ENCODE measurements at regions not wholly inside any gene's neighbourhood (a gene's known extent, or its start where the extent isn't known, plus 50 kb on each side); places are given as distances from the start of the nearest gene placed in this dataset.
"Not testable (repeated sequence)": the region's sequence is repeated elsewhere in the genome, so short reads cannot be mapped to it uniquely, and the experiment has no call there.

DNA sequence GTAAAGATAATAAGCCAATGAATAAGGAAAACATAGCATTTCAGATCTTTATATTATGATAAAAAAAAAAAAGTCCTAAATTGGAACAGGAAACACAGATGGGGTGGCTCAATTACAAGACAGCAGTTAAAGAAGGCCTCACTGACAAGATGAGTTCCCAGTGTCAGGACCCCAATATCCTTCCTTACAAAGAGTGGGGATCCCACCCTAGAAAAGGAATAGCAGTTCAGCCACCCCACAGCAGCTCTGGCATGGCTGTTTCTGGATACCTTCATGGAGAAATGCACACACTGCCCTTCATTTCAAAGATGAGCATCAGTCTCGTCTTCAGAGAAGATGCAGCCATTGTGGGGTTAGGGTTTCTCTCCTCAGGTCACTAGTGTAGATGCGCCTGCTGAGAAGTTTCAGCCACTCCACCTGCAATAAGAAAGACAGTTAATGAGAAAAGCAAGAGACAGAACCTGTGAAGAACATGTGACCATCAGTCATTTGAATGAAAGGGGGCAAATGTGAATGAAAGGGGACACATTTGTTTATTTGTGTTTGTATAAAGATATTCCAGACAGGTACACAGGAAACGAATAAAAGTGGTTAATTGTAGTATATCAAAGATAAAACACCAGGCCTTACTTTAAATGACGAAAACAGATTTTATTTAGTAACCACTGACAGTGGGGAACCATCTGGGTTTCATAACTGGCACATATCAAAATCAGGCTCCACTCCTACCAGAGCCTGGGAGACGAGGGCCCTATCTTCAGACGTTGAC lies 121.3 kb upstream of the PRSS16 start:
- Histone ChIP-seq H2AFZ (ENCODE audit: low read depth, low read length, severe bottlenecking) (peak overlapping the region; percentile 95), H3K79me2 (ENCODE audit: insufficient read depth, low read length) (no peaks in the 10 kb centered on the region), H3K4me2 (ENCODE audit: low read depth, low read length, poor library complexity, severe bottlenecking) (peak overlapping the region; percentile 75), H3K9me3 (ENCODE audit: insufficient read depth, low read length) (no peaks in the 10 kb centered on the region), H3K36me3 (ENCODE audit: low read length) (no peaks in the 10 kb centered on the region), H3K9ac (ENCODE audit: low read length) (peak overlapping the region; percentile 62), H4K20me1 (ENCODE audit: low read depth, low read length) (no peaks in the 10 kb centered on the region), H3K9me2 (replicated peaks; ENCODE audit: insufficient read depth, low read length) (no peaks in the 10 kb centered on the region), H3K27ac (ENCODE audit: low read depth, low read length) (peak overlapping the region; percentile 96), H3K27me3 (ENCODE audit: low read length) (no peaks in the 10 kb centered on the region), H3K4me3 (ENCODE audit: insufficient read depth, low read length, poor library complexity, severe bottlenecking) (peak overlapping the region; percentile 41), H3F3A (ENCODE audit: insufficient read depth) (peaks cover 32% of the 10 kb centered on the region)
- TF ChIP-seq, protein P1, sequence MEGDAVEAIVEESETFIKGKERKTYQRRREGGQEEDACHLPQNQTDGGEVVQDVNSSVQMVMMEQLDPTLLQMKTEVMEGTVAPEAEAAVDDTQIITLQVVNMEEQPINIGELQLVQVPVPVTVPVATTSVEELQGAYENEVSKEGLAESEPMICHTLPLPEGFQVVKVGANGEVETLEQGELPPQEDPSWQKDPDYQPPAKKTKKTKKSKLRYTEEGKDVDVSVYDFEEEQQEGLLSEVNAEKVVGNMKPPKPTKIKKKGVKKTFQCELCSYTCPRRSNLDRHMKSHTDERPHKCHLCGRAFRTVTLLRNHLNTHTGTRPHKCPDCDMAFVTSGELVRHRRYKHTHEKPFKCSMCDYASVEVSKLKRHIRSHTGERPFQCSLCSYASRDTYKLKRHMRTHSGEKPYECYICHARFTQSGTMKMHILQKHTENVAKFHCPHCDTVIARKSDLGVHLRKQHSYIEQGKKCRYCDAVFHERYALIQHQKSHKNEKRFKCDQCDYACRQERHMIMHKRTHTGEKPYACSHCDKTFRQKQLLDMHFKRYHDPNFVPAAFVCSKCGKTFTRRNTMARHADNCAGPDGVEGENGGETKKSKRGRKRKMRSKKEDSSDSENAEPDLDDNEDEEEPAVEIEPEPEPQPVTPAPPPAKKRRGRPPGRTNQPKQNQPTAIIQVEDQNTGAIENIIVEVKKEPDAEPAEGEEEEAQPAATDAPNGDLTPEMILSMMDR (IDR thresholded peaks at IDR 0.05; ENCODE audit: insufficient read depth, low read length, poor library complexity, severe bottlenecking): no peak
- TF ChIP-seq EZH2phosphoT487 (conservative IDR thresholded peaks at IDR 0.05; ENCODE audit: low read length): no peak

DNA sequence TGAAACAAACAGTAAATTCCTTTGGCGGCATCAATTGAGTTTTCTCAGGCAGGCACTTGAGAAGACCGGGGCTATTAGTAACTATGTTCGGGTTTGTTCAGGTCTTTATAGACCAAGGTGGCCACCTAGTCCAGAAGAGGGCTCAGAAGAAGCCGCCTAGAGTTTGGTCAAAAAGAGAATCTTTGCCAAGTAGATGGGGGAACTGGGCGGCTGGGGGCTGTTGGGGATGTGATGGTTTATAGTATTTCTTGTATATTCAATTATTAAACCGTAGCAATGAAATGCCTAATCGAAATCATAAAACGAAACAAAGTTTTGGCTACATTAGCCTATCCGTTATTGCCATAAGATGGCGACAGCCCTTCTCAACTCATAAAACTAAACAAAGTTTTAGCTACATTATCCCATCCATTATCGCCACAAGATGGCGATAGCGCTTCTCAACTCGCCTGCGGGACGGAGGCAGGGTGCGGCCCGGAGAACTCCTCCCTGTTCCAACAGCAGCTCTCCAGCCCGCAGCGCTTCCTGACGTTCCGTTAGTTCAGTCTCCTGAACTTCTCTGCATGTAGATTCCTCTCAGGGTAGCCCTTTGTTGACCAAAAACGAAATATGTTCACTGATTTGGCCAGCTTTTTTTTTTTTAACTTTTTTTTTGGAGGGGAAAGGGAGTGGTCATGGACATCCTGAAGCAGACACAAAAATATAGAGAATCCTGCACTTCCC lies 120.5 kb upstream of the PRSS16 start:
- Histone ChIP-seq H3K4me2 (ENCODE audit: low read depth, low read length, poor library complexity, severe bottlenecking) (peak overlapping the region; percentile 75), H3K27ac (ENCODE audit: low read depth, low read length) (peak overlapping the region; percentile 96), H3K9me2 (replicated peaks; ENCODE audit: insufficient read depth, low read length) (no peaks in the 10 kb centered on the region), H2AFZ (ENCODE audit: low read depth, low read length, severe bottlenecking) (peak overlapping the region; percentile 95), H3K27me3 (ENCODE audit: low read length) (no peaks in the 10 kb centered on the region), H3K79me2 (ENCODE audit: insufficient read depth, low read length) (no peaks in the 10 kb centered on the region), H3F3A (ENCODE audit: insufficient read depth) (peaks cover 39% of the 10 kb centered on the region), H3K4me3 (ENCODE audit: insufficient read depth, low read length, poor library complexity, severe bottlenecking) (peak overlapping the region; percentile 41), H3K9me3 (ENCODE audit: insufficient read depth, low read length) (no peaks in the 10 kb centered on the region), H3K9ac (ENCODE audit: low read length) (peak overlapping the region; percentile 62), H4K20me1 (ENCODE audit: low read depth, low read length) (no peaks in the 10 kb centered on the region), H3K36me3 (ENCODE audit: low read length) (no peaks in the 10 kb centered on the region)
- TF ChIP-seq EZH2phosphoT487 (conservative IDR thresholded peaks at IDR 0.05; ENCODE audit: low read length): no peak
- TF ChIP-seq, protein P1 (IDR thresholded peaks at IDR 0.05; ENCODE audit: insufficient read depth, low read length, poor library complexity, severe bottlenecking): peak; percentile 95

DNA sequence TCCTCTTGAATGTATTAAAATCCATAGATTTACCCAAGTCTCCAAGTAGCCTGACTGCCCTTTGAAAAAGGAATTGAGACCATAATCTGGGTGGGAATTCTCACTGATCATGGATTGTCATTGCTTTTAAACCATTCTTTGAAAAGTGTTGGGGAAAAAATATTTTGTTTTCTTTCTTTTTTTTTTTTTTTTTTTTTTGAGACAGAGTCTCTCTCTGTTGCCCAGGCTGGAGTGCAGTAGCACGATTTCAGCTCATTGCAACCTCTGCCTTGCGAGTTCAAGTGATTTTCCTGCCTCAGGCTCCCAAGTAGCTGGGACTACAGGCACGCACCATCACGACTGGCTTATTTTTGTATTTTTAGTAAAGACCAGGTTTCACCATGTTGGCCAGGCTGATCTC lies 119.6 kb upstream of the PRSS16 start:
- not testable (repeated sequence) for H3K9me2 ChIP-seq (replicated peaks; ENCODE audit: insufficient read depth, low read length); H3K79me2 ChIP-seq (ENCODE audit: insufficient read depth, low read length); H3K27me3 ChIP-seq (ENCODE audit: low read length); H3K36me3 ChIP-seq (ENCODE audit: low read length); H4K20me1 ChIP-seq (ENCODE audit: low read depth, low read length); H3K9me3 ChIP-seq (ENCODE audit: insufficient read depth, low read length)
- H2AFZ ChIP-seq (ENCODE audit: low read depth, low read length, severe bottlenecking): peak overlapping the region; percentile 95
- peak overlapping the region; percentile 62 for H3K9ac ChIP-seq (ENCODE audit: low read length)
- peaks cover 45% of the 10 kb centered on the region for H3F3A ChIP-seq (ENCODE audit: insufficient read depth)
- peak overlapping the region; percentile 75 for H3K4me2 ChIP-seq (ENCODE audit: low read depth, low read length, poor library complexity, severe bottlenecking)
- peak overlapping the region; percentile 2 for H3K4me3 ChIP-seq (ENCODE audit: insufficient read depth, low read length, poor library complexity, severe bottlenecking)
- peak overlapping the region; percentile 96 for H3K27ac ChIP-seq (ENCODE audit: low read depth, low read length)
